T-cell (primary cell): ENCODE measurements at regions not wholly inside any gene's neighbourhood (a gene's known extent, or its start where the extent isn't known, plus 50 kb on each side); places are given as distances from the start of the nearest gene placed in this dataset.

Experiments
- ATAC-seq, 4 experiments: fragments of 200-7000 bp in 3 of 4; fragments of 150-1000 bp in 1 of 4; cut with Tn5 transposase; replicated peaks in 1 of 4; 1 replicate in 3 of 4; 2 replicates in 1 of 4; pipeline ENCODE4 v1.10.0; 2021; ENCODE audit warnings: moderate library complexity in 3 of 4, mild to moderate bottlenecking in 2 of 4, moderate number of reproducible peaks in 1 of 4
- CTCF ChIA-PET, 2 donors: fragments of 300-600 bp; sonication (Branson Sonifier 250); formaldehyde crosslinking; loops; one replicate each; lab custom pipeline; 2022; ENCODE audit warnings: antibody characterized with exemption in 2 of 2; lab: Charles Lee
- POLR2A ChIA-PET, 2 donors: fragments of 300-600 bp; sonication (Branson Sonifier 250); formaldehyde crosslinking; loops; one replicate each; lab custom pipeline; 2022; ENCODE audit warnings: antibody characterized with exemption in 2 of 2; lab: Charles Lee
- DNase-seq, 35 experiments: peaks; one replicate each; pipeline versions ENCODE4 v3.0.0 to v3.0.0-alpha.2; 2013 to 2023
- H3K27ac ChIP-seq: one replicate; pipeline ENCODE4 v1.5.1; 2013; ENCODE audit warnings: low read length
- H3K27me3 ChIP-seq, 2 experiments: replicated peaks in 1 of 2; 1 replicate in 1 of 2; 2 replicates in 1 of 2; pipeline versions ENCODE4 v1.6.1 to v1.7.0; 2013; ENCODE audit warnings: low read length in 1 of 2, mixed read lengths in 1 of 2; ENCODE audit not compliant: control insufficient read depth in 2 of 2, insufficient read depth in 2 of 2; ENCODE audit errors: extremely low read depth in 1 of 2
- H3K36me3 ChIP-seq, 2 donors: 1 replicate in 1 of 2; 2 replicates in 1 of 2; pipeline versions ENCODE4 v1.6.1 to v1.7.0; 2013; ENCODE audit warnings: low read length in 1 of 2; ENCODE audit not compliant: control insufficient read depth in 2 of 2, insufficient read depth in 1 of 2; ENCODE audit errors: extremely low read depth in 1 of 2
- H3K4me1 ChIP-seq, 2 experiments: 1 replicate in 1 of 2; 2 replicates in 1 of 2; pipeline versions ENCODE4 v1.6.1 to v1.7.0; 2013; ENCODE audit warnings: low read length in 2 of 2, mixed read lengths in 1 of 2; ENCODE audit not compliant: insufficient read depth in 2 of 2, control insufficient read depth in 1 of 2; ENCODE audit errors: extremely low read depth in 1 of 2
- H3K4me3 ChIP-seq, 2 donors: 1 replicate in 1 of 2; 2 replicates in 1 of 2; pipeline versions ENCODE4 v1.5.1 to v1.7.0; 2013; ENCODE audit warnings: mild to moderate bottlenecking in 2 of 2, low read length in 1 of 2, moderate library complexity in 1 of 2; ENCODE audit not compliant: control insufficient read depth in 1 of 2; ENCODE audit errors: extremely low read depth in 1 of 2
- H3K9me3 ChIP-seq: 2 replicates; pipeline ENCODE4 v1.7.0; 2013
- H3K27ac Mint-ChIP-seq, 2 donors: one replicate each; pipeline ENCODE4 v1.8.0; 2020 to 2021; ENCODE audit warnings: mild to moderate bottlenecking in 2 of 2, mixed read lengths in 2 of 2
- H3K27me3 Mint-ChIP-seq, 2 donors: one replicate each; pipeline ENCODE4 v1.8.0; 2021 to 2022; ENCODE audit warnings: mixed read lengths in 2 of 2
- H3K36me3 Mint-ChIP-seq: one replicate; pipeline ENCODE4 v1.8.0; 2021; ENCODE audit warnings: mixed read lengths
- H3K4me1 Mint-ChIP-seq, 3 donors: one replicate each; pipeline ENCODE4 v1.8.0; 2020 to 2022; ENCODE audit warnings: mixed read lengths in 3 of 3, mild to moderate bottlenecking in 1 of 3
- H3K4me3 Mint-ChIP-seq, 3 donors: one replicate each; pipeline ENCODE4 v1.8.0; 2020 to 2022; ENCODE audit warnings: mild to moderate bottlenecking in 3 of 3, mixed read lengths in 3 of 3, moderate library complexity in 3 of 3
- H3K9me3 Mint-ChIP-seq, 3 donors: one replicate each; pipeline ENCODE4 v1.8.0; 2020 to 2022; ENCODE audit warnings: mixed read lengths in 3 of 3
- WGBS: methylation state at CpG from one replicate; pipeline ENCODE4 v1.1.5; 2013; ENCODE audit warnings: missing lambda C conversion rate; ENCODE audit not compliant: insufficient coverage; 5-methylcytosine and 5-hydroxymethylcytosine counted together

GRCh38 chr3:5741017-5741416 lies 553.5 kb downstream of the EDEM1 start:
- Mint-ChIP-seq H3K27me3 (no peaks in the 10 kb centered on the region), H3K4me3 (no peak overlapping the region), H3K27ac (no peak overlapping the region), H3K4me1 (no peaks in the 10 kb centered on the region), H3K36me3 (no peaks in the 10 kb centered on the region), H3K9me3 (peaks cover 0 to 4% (median 0%) of the 10 kb centered on the region in 3 donors)
- Histone ChIP-seq H3K4me1 (no peaks in the 10 kb centered on the region), H3K27ac (no peak overlapping the region), H3K9me3 (no peaks in the 10 kb centered on the region), H3K36me3 (no peaks in the 10 kb centered on the region), H3K27me3 (no peaks in the 10 kb centered on the region), H3K4me3 (no peak overlapping the region)
- whole genome bisulfite sequencing: no CpG with 5 or more reads among the region's 4 CpGs
- CTCF ChIA-PET: no interaction called here
- POLR2A ChIA-PET: no interaction called here
- DNase-seq (no peak), ATAC-seq (no peak)

- H3K36me3 ChIP-seq: no peaks in the 10 kb centered on the region
- Mint-ChIP-seq H3K36me3 (no peaks in the 10 kb centered on the region), H3K27me3 (no peaks in the 10 kb centered on the region), H3K4me3 (no peak overlapping the region), H3K4me1 (no peaks in the 10 kb centered on the region), H3K9me3 (peaks cover 3 to 8% (median 7%) of the 10 kb centered on the region in 3 donors), H3K27ac (no peak overlapping the region)
- ATAC-seq (no peak), DNase-seq (no peak)
- H3K27me3 ChIP-seq: no peaks in the 10 kb centered on the region
- POLR2A ChIA-PET: no interaction called here
- H3K27ac ChIP-seq: no peak overlapping the region
- no peak overlapping the region for H3K4me3 ChIP-seq
- WGBS: no CpG with 5 or more reads among the region's 3 CpGs
- CTCF ChIA-PET: no interaction called here
- H3K4me1 ChIP-seq: no peaks in the 10 kb centered on the region
- H3K9me3 ChIP-seq: no peaks in the 10 kb centered on the region
These were observed 562.6 kb downstream of the EDEM1 start for GRCh38 chr3:5750091-5750490.

- H3K27me3 Mint-ChIP-seq: no peaks in the 10 kb centered on the region
- CTCF ChIA-PET: no interaction called here
These were observed 563.5 kb downstream of the EDEM1 start for GRCh38 chr3:5750874-5751640.

GRCh38 chr3:5754602-5755001 lies 567.1 kb downstream of the EDEM1 start:
- POLR2A ChIA-PET: no interaction called here
- Mint-ChIP-seq H3K4me1 (no peaks in the 10 kb centered on the region), H3K4me3 (no peak overlapping the region), H3K27me3 (no peaks in the 10 kb centered on the region), H3K36me3 (no peaks in the 10 kb centered on the region), H3K27ac (no peak overlapping the region), H3K9me3 (peaks cover 0 to 5% (median 0%) of the 10 kb centered on the region in 3 donors)
- 17% methylated on average over 2 of the region's 2 CpGs for WGBS
- DNase-seq (no peak), ATAC-seq (no peak)
- no peaks in the 10 kb centered on the region for H3K4me1 ChIP-seq
- H3K4me3 ChIP-seq: no peak overlapping the region
- H3K36me3 ChIP-seq: no peaks in the 10 kb centered on the region
- CTCF ChIA-PET: interaction anchor here (0.5 to 0.6 kb wide), 2 partner anchors 121 to 1034 kb away, joined by 3 to 4 read pairs; no protein-coding TSS in a partner anchor
- no peaks in the 10 kb centered on the region for H3K9me3 ChIP-seq
- H3K27me3 ChIP-seq: no peaks in the 10 kb centered on the region
- H3K27ac ChIP-seq: no peak overlapping the region

More at GRCh38 chr3:5750874-5751640, 563.5 kb downstream of the EDEM1 start:
- POLR2A ChIA-PET: no interaction called here
- H3K9me3 ChIP-seq: no peaks in the 10 kb centered on the region
- H3K4me3 ChIP-seq: no peak overlapping the region
- H3K27me3 ChIP-seq: no peaks in the 10 kb centered on the region
- Mint-ChIP-seq H3K4me3 (no peak overlapping the region), H3K4me1 (no peaks in the 10 kb centered on the region), H3K36me3 (no peaks in the 10 kb centered on the region), H3K9me3 (peaks cover 3 to 8% (median 7%) of the 10 kb centered on the region in 3 donors), H3K27ac (no peak overlapping the region)
- DNase-seq (no peak), ATAC-seq (no peak)
- no peaks in the 10 kb centered on the region for H3K4me1 ChIP-seq
- H3K27ac ChIP-seq: no peak overlapping the region
- 93% methylated on average over 3 of the region's 3 CpGs for WGBS
- no peaks in the 10 kb centered on the region for H3K36me3 ChIP-seq

- DNase-seq: no peak
- no peaks in the 10 kb centered on the region for H3K9me3 ChIP-seq
- H3K27me3 Mint-ChIP-seq: no peaks in the 10 kb centered on the region
- CTCF ChIA-PET: no interaction called here
- no peaks in the 10 kb centered on the region for H3K36me3 ChIP-seq
- H3K36me3 Mint-ChIP-seq: no peaks in the 10 kb centered on the region
- H3K27ac Mint-ChIP-seq: no peak overlapping the region
- H3K4me3 Mint-ChIP-seq: no peak overlapping the region
- peaks cover 0 to 5% (median 0%) of the 10 kb centered on the region in 3 donors for H3K9me3 Mint-ChIP-seq
- POLR2A ChIA-PET: no interaction called here
- H3K4me3 ChIP-seq: no peak overlapping the region
- H3K4me1 Mint-ChIP-seq: no peaks in the 10 kb centered on the region
- no peaks in the 10 kb centered on the region for H3K27me3 ChIP-seq
- no peak for ATAC-seq
- H3K4me1 ChIP-seq: no peaks in the 10 kb centered on the region
- WGBS: 0% methylated on average over 1 of the region's 4 CpGs
- H3K27ac ChIP-seq: no peak overlapping the region
These were observed 568.9 kb downstream of the EDEM1 start for GRCh38 chr3:5756443-5756842.

- CTCF ChIA-PET: no interaction called here
- POLR2A ChIA-PET: no interaction called here
- Histone ChIP-seq H3K27me3 (no peaks in the 10 kb centered on the region), H3K9me3 (no peaks in the 10 kb centered on the region), H3K4me1 (no peaks in the 10 kb centered on the region), H3K27ac (no peak overlapping the region), H3K36me3 (no peaks in the 10 kb centered on the region), H3K4me3 (no peak overlapping the region)
- Mint-ChIP-seq H3K4me3 (no peak overlapping the region), H3K36me3 (no peaks in the 10 kb centered on the region), H3K4me1 (no peaks in the 10 kb centered on the region), H3K27ac (no peak overlapping the region), H3K9me3 (no peaks in the 10 kb centered on the region), H3K27me3 (no peaks in the 10 kb centered on the region)
- 49% methylated on average over 3 of the region's 7 CpGs for WGBS
- DNase-seq: no peak
- no peak for ATAC-seq
These were observed 569.8 kb downstream of the EDEM1 start for GRCh38 chr3:5757213-5757804.
